Suprapubic skin (tissue), 4 donors: ENCODE measurements at regions not wholly inside any gene's neighbourhood (a gene's known extent, or its start where the extent isn't known, plus 50 kb on each side); places are given as distances from the start of the nearest gene placed in this dataset.
"Not testable (repeated sequence)": the region's sequence is repeated elsewhere in the genome, so short reads cannot be mapped to it uniquely, and the experiment has no call there.

ENCODE experiments used
- EP300 ChIP-seq: sonication (generic); formaldehyde crosslinking; IDR thresholded peaks from one replicate; pipeline ENCODE4 v1.6.1; 2017; ENCODE audit warnings: antibody characterized with exemption
- POLR2A ChIP-seq, 2 donors: fragments of 450-650 bp; IDR thresholded peaks; one replicate each; pipeline ENCODE4 v1.6.1; 2017; ENCODE audit warnings: antibody characterized with exemption in 2 of 2, mild to moderate bottlenecking in 2 of 2, moderate library complexity in 2 of 2
- POLR2AphosphoS5 ChIP-seq, 3 donors: sonication (generic); formaldehyde crosslinking; IDR thresholded peaks; one replicate each; pipeline ENCODE4 v1.6.1; 2017; ENCODE audit warnings: antibody characterized with exemption in 3 of 3
- TF ChIP-seq, protein P1 (sequence below), 2 donors: fragments of 200-600 bp in 1 of 2; fragments of 450-650 bp in 1 of 2; sonication (generic) in 1 of 2; IDR thresholded peaks; one replicate each; pipeline ENCODE4 v1.5.1; 2016 to 2019; ENCODE audit warnings: antibody characterized with exemption in 2 of 2, mild to moderate bottlenecking in 1 of 2, moderate library complexity in 1 of 2

- TF ChIP-seq, protein P1, sequence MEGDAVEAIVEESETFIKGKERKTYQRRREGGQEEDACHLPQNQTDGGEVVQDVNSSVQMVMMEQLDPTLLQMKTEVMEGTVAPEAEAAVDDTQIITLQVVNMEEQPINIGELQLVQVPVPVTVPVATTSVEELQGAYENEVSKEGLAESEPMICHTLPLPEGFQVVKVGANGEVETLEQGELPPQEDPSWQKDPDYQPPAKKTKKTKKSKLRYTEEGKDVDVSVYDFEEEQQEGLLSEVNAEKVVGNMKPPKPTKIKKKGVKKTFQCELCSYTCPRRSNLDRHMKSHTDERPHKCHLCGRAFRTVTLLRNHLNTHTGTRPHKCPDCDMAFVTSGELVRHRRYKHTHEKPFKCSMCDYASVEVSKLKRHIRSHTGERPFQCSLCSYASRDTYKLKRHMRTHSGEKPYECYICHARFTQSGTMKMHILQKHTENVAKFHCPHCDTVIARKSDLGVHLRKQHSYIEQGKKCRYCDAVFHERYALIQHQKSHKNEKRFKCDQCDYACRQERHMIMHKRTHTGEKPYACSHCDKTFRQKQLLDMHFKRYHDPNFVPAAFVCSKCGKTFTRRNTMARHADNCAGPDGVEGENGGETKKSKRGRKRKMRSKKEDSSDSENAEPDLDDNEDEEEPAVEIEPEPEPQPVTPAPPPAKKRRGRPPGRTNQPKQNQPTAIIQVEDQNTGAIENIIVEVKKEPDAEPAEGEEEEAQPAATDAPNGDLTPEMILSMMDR (IDR thresholded peaks at IDR 0.05): not testable (repeated sequence)
- not testable (repeated sequence) for TF ChIP-seq EP300; POLR2AphosphoS5 (IDR thresholded peaks at IDR 0.05); POLR2A (IDR thresholded peaks at IDR 0.05)
Observed at GRCh38 chr15:20991253-20991652, 125.1 kb upstream of the POTEB2 start.
